Liver (tissue), 3 donors: ENCODE measurements at regions not wholly inside any gene's neighbourhood (a gene's known extent, or its start where the extent isn't known, plus 50 kb on each side); places are given as distances from the start of the nearest gene placed in this dataset.

ENCODE experiments used
- EGR1 ChIP-seq, 2 donors: IDR thresholded peaks; 2 replicates each; pipeline ENCODE4 v1.6.1; 2016 to 2018; ENCODE audit warnings: antibody characterized with exemption in 2 of 2, low read depth in 2 of 2
- FOXA1 ChIP-seq: IDR thresholded peaks from 2 replicates; pipeline ENCODE4 v1.6.1; 2016; ENCODE audit warnings: antibody characterized with exemption
- HNF4A ChIP-seq, 2 donors: conservative IDR thresholded peaks; 2 replicates each; pipeline ENCODE4 v1.6.1; 2016; ENCODE audit warnings: antibody characterized with exemption in 2 of 2, mild to moderate bottlenecking in 2 of 2
- HNF4G ChIP-seq: IDR thresholded peaks from 2 replicates; pipeline ENCODE4 v1.6.1; 2016; ENCODE audit warnings: antibody characterized with exemption
- MAX ChIP-seq: IDR thresholded peaks from 2 replicates; pipeline ENCODE4 v1.6.1; 2016; ENCODE audit warnings: antibody characterized with exemption
- REST ChIP-seq: IDR thresholded peaks from 2 replicates; pipeline ENCODE4 v1.6.1; 2016; ENCODE audit warnings: antibody characterized with exemption, mild to moderate bottlenecking
- RXRA ChIP-seq, 2 donors: IDR thresholded peaks; 2 replicates each; pipeline ENCODE4 v1.6.1; 2017 to 2018; ENCODE audit warnings: antibody characterized with exemption in 2 of 2, mild to moderate bottlenecking in 1 of 2
- TAF1 ChIP-seq: conservative IDR thresholded peaks from 2 replicates; pipeline ENCODE4 v1.6.1; 2016; ENCODE audit warnings: antibody characterized with exemption, mild to moderate bottlenecking
- YY1 ChIP-seq: IDR thresholded peaks from 2 replicates; pipeline ENCODE4 v1.6.1; 2016; ENCODE audit warnings: antibody characterized with exemption, mild to moderate bottlenecking
- TF ChIP-seq, protein P1 (sequence below): fragments of 150-350 bp; IDR thresholded peaks from 2 replicates; pipeline ENCODE4 v1.5.1; 2017; ENCODE audit warnings: improper control_type of control experiment, low read depth, low read length; ENCODE audit not compliant: missing input control
- donor health status: healthy.
- donor health status: healthy.

DNA sequence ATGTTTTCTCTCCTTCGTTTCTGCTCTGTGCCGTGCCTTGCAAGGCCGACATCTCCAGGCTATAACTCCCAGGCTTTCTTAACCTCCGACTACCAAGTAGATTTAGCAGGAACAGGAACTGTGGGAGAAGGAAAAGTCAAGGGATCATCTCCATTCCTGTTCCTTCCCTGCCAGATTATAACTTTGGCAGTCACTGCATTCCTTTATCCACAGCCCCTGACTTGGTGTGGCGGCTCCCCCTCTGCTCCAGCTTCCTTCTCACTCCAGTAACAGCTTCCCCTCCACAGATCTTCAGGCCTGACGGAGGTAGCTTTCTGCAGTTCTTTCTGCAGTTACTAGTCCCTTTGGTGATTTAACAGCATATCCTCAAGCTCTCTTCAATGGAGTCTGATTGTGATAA lies 234.6 kb upstream of the MON1B start:
- TF ChIP-seq, protein P1, sequence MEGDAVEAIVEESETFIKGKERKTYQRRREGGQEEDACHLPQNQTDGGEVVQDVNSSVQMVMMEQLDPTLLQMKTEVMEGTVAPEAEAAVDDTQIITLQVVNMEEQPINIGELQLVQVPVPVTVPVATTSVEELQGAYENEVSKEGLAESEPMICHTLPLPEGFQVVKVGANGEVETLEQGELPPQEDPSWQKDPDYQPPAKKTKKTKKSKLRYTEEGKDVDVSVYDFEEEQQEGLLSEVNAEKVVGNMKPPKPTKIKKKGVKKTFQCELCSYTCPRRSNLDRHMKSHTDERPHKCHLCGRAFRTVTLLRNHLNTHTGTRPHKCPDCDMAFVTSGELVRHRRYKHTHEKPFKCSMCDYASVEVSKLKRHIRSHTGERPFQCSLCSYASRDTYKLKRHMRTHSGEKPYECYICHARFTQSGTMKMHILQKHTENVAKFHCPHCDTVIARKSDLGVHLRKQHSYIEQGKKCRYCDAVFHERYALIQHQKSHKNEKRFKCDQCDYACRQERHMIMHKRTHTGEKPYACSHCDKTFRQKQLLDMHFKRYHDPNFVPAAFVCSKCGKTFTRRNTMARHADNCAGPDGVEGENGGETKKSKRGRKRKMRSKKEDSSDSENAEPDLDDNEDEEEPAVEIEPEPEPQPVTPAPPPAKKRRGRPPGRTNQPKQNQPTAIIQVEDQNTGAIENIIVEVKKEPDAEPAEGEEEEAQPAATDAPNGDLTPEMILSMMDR, result no peak
- TF ChIP-seq HNF4G, result no peak
- TF ChIP-seq REST, result no peak
- no peak for TF ChIP-seq TAF1
- no peak for TF ChIP-seq YY1
- TF ChIP-seq EGR1 (IDR thresholded peaks at IDR 0.05; ENCODE audit: low read depth in 2 of 2), result no peak
- no peak for TF ChIP-seq RXRA (IDR thresholded peaks at IDR 0.05)
- no peak for TF ChIP-seq MAX
- no peak for TF ChIP-seq FOXA1
- TF ChIP-seq HNF4A (conservative IDR thresholded peaks at IDR 0.05), result no peak
